HepG2 (cell line): ENCODE measurements at regions not wholly inside any gene's neighbourhood (a gene's known extent, or its start where the extent isn't known, plus 50 kb on each side); places are given as distances from the start of the nearest gene placed in this dataset.

Experiments
- ATAC-seq: fragments of 200-7000 bp; cut with Tn5 transposase; 3 replicates; pipeline ENCODE4 v1.9.1; 2020; ENCODE audit warnings: mild to moderate bottlenecking, moderate library complexity
- BruUV-seq: library from RNA; stranded (reverse); fragments of 400-500 nt; replicated peaks from 2 replicates; lab custom pipeline; 2021; lab: Mats Ljungman, UMichigan
- CTCF ChIA-PET: fragments of 300-600 bp; formaldehyde crosslinking; extraction: SDS; loops from one replicate; lab custom pipeline; 2021; ENCODE audit warnings: low total read pairs, inconsistent platforms, low intra/inter-chr PET ratio; lab: Yijun Ruan, JAX
- POLR2A ChIA-PET: fragments of 350-600 bp; sonication (Branson Sonifier 250); formaldehyde crosslinking; loops from one replicate; lab custom pipeline; 2020; ENCODE audit warnings: antibody characterized with exemption, inconsistent platforms; lab: Yijun Ruan, JAX
- DNase-seq: peaks from one replicate; pipeline ENCODE4 v3.0.0-alpha.2; 2015; ENCODE audit warnings: low spot score
- FAIRE-seq: peaks from 3 replicates; lab custom pipeline; 2011; peaks lifted over from hg19 to GRCh38; lab: Jason Lieb, UNC
- H2AFZ ChIP-seq: one replicate; pipeline ENCODE4 v1.6.1; 2011; ENCODE audit warnings: low read length, inconsistent platforms
- H3K27ac ChIP-seq: fragments of 300-600 bp; 3 replicates; pipeline ENCODE4 v1.8.0; 2011; ENCODE audit warnings: mixed run types, mild to moderate bottlenecking, mixed read lengths, low read length, inconsistent platforms; ENCODE audit not compliant: insufficient read depth; ENCODE audit errors: extremely low read length
- H3K27me3 ChIP-seq, 2 experiments: fragments of 200-600 bp in 1 of 2; 2 replicates in 1 of 2; 3 replicates in 1 of 2; pipeline versions ENCODE4 v1.6.0 to v1.8.0; 2011; ENCODE audit warnings: low read length in 2 of 2, mild to moderate bottlenecking in 2 of 2, moderate library complexity in 2 of 2, inconsistent platforms in 1 of 2; ENCODE audit not compliant: insufficient read depth in 2 of 2, control insufficient read depth in 1 of 2
- H3K36me3 ChIP-seq, 2 experiments: fragments of 200-600 bp in 1 of 2; replicated peaks in 1 of 2; 2 replicates in 1 of 2; 3 replicates in 1 of 2; pipeline versions ENCODE4 v1.5.1 to v1.8.0; 2011; ENCODE audit warnings: low read length in 2 of 2, inconsistent platforms in 1 of 2; ENCODE audit not compliant: insufficient read depth in 2 of 2, control insufficient read depth in 1 of 2
- H3K4me1 ChIP-seq: 2 replicates; pipeline ENCODE4 v1.5.1; 2012; ENCODE audit warnings: low read length, inconsistent platforms; ENCODE audit not compliant: insufficient read depth
- H3K4me2 ChIP-seq: 2 replicates; pipeline ENCODE4 v1.6.0; 2011; ENCODE audit warnings: low read depth, low read length, inconsistent platforms
- H3K4me3 ChIP-seq, 3 experiments: fragments of 200-600 bp in 1 of 3; sonication (generic), shearing (Covaris generic) in 1 of 3; replicated peaks in 1 of 3; 2 replicates each; pipeline ENCODE4 v1.5.1; 2011 to 2016; ENCODE audit warnings: low read length in 3 of 3, inconsistent platforms in 2 of 3, low read depth in 2 of 3, mild to moderate bottlenecking in 2 of 3, control low read depth in 1 of 3, mixed read lengths in 1 of 3; ENCODE audit not compliant: insufficient read depth in 1 of 3
- H3K79me2 ChIP-seq: one replicate; pipeline ENCODE4 v1.6.1; 2011; ENCODE audit warnings: low read length, inconsistent platforms; ENCODE audit not compliant: insufficient read depth
- H3K9ac ChIP-seq: 2 replicates; pipeline ENCODE4 v1.6.0; 2011; ENCODE audit warnings: mild to moderate bottlenecking, low read depth, low read length, inconsistent platforms; ENCODE audit not compliant: insufficient read depth
- H3K9me3 ChIP-seq: 2 replicates; pipeline ENCODE4 v1.5.1; 2012; ENCODE audit warnings: mild to moderate bottlenecking, low read length
- H4K20me1 ChIP-seq: 2 replicates; pipeline ENCODE4 v1.6.0; 2011; ENCODE audit warnings: inconsistent platforms, mild to moderate bottlenecking, low read length, moderate library complexity; ENCODE audit not compliant: insufficient read depth
- FOXA3 ChIP-seq: IDR thresholded peaks from 2 replicates; pipeline ENCODE4 v1.6.1; 2016; ENCODE audit warnings: missing genetic modification reagents, missing compliant biosample characterization
- IRF9 ChIP-seq: sonication (generic); formaldehyde crosslinking; IDR thresholded peaks from 2 replicates; pipeline ENCODE4 v1.8.0; 2022; ENCODE audit warnings: missing genetic modification reagents, mild to moderate bottlenecking, borderline replicate concordance
- KDM5A ChIP-seq: fragments of 200-600 bp; sonication (generic); IDR thresholded peaks from 2 replicates; pipeline ENCODE4 v1.7.0; 2018; ENCODE audit warnings: antibody characterized with exemption, mild to moderate bottlenecking, low read length, borderline replicate concordance
- SMC3 ChIP-seq: IDR thresholded peaks from 2 replicates; pipeline ENCODE4 v1.6.1; 2011; ENCODE audit warnings: low read length, improper control_type of control experiment
- SP1 ChIP-seq, 2 experiments: fragments of 450-650 bp in 1 of 2; sonication (generic) in 1 of 2; formaldehyde crosslinking in 1 of 2; IDR thresholded peaks; 2 replicates each; pipeline versions ENCODE4 v1.4.0 to v1.6.1; 2016 to 2020; ENCODE audit warnings: missing genetic modification reagents in 1 of 2
- WGBS: methylation state at CpG from one replicate; pipeline ENCODE4 v1.1.6; 2017; ENCODE audit warnings: low lambda C conversion rate; 5-methylcytosine and 5-hydroxymethylcytosine counted together
- in situ Hi-C: cut with HindIII; loops from 2 replicates; pipeline ENCODE4 v1.10.0; 2017; ENCODE audit warnings: low pct_unique_long_range_greater_than_20kb; ENCODE audit not compliant: extremely low pct_ligation_motif_present
- intact Hi-C: fragments of 100-400 bp; cut with micrococcal nuclease; formaldehyde crosslinking; loops from one replicate; pipeline ENCODE4 v1.10.0; 2022; ENCODE audit not compliant: unreplicated experiment
- TF ChIP-seq, protein P1 (sequence below): IDR thresholded peaks from 2 replicates; pipeline ENCODE4 v1.6.1; 2012; ENCODE audit warnings: low read depth, low read length, improper control_type of control experiment

GRCh38 chr18:22698711-22699110, 234.4 kb upstream of the RBBP8 start:
- in situ Hi-C loops: no loop called here
- no peak for ATAC-seq

More at GRCh38 chr18:22698711-22699110, 234.4 kb upstream of the RBBP8 start:
- Histone ChIP-seq H3K27me3 (0 out of 5 replicates have a peak, but pooled peaks cover 0 to 3% of the 10 kb centered on the region in 2 experiments), H3K4me1 (no peaks in the 10 kb centered on the region), H4K20me1 (no peaks in the 10 kb centered on the region), H3K9ac (no peak overlapping the region), H3K36me3 (no peaks in the 10 kb centered on the region), H3K27ac (no peak overlapping the region), H3K9me3 (no peaks in the 10 kb centered on the region), H3K79me2 (no peaks in the 10 kb centered on the region), H3K4me3 (no peak overlapping the region), H2AFZ (no peak overlapping the region), H3K4me2 (no peak overlapping the region)
- no CpG with 5 or more reads among the region's 1 CpG for whole genome bisulfite sequencing
- no TSS peak for BruUV-seq
- no peak for FAIRE-seq
- POLR2A ChIA-PET: no interaction called here
- DNase-seq: no peak
- TF ChIP-seq SP1 (IDR thresholded peaks at IDR 0.05): no peak
- TF ChIP-seq SP1 (CRISPR knock-in tag; IDR thresholded peaks at IDR 0.05): no peak
- no peak for TF ChIP-seq SMC3
- TF ChIP-seq FOXA3: no peak
- no peak for TF ChIP-seq KDM5A
- no peak for TF ChIP-seq IRF9 (CRISPR knock-in tag)
- TF ChIP-seq, protein P1, sequence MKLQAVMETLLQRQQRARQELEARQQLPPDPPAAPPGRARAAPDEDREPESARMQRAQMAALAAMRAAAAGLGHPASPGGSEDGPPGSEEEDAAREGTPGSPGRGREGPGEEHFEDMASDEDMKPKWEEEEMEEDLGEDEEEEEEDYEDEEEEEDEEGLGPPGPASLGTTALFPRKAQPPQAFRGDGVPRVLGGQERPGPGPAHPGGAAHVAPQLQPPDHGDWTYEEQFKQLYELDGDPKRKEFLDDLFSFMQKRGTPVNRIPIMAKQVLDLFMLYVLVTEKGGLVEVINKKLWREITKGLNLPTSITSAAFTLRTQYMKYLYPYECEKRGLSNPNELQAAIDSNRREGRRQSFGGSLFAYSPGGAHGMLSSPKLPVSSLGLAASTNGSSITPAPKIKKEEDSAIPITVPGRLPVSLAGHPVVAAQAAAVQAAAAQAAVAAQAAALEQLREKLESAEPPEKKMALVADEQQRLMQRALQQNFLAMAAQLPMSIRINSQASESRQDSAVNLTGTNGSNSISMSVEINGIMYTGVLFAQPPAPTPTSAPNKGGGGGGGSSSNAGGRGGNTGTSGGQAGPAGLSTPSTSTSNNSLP: no peak
- CTCF ChIA-PET: no interaction called here
- intact Hi-C loops: no loop called here
